SK-N-MC (cell line): ENCODE measurements at regions not wholly inside any gene's neighbourhood (a gene's known extent, or its start where the extent isn't known, plus 50 kb on each side); places are given as distances from the start of the nearest gene placed in this dataset.

Experiments
- EZH2 ChIP-seq: fragments of 200-600 bp; sonication (generic); IDR thresholded peaks from one replicate; pipeline ENCODE4 v1.6.1; 2017; ENCODE audit warnings: antibody characterized with exemption
- FOXP2 ChIP-seq: optimal IDR thresholded peaks from 2 replicates; pipeline ENCODE3; 2011; ENCODE audit warnings: mild to moderate bottlenecking, moderate library complexity; ENCODE audit not compliant: insufficient read depth; ENCODE audit errors: extremely low read length, control extremely low read depth
- POLR2AphosphoS5 ChIP-seq: IDR thresholded peaks from 2 replicates; pipeline ENCODE4 v1.6.1; 2012; ENCODE audit warnings: mild to moderate bottlenecking, low read depth, low read length, borderline replicate concordance

DNA sequence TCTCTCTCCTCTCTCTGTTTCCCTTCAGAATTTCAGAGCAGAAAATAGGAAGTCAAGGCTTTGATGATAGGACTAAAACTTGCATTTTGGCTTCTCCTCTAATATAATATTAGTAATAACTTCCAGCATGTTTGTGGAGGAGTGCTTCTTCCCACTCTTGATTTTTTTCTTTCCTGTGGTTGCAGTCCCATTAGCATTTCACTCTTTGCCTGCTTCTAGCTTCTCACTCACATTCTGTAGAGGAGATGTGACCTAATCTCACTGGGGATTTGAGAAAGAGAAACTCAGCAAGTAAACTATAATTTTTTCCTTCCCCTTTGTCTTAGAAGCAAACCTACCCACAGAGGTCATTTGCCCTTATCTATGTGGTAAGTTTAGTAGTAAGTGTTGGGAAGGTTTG is 169.4 kb upstream of the HTR2A start:
- no peak for TF ChIP-seq EZH2
- no peak for TF ChIP-seq POLR2AphosphoS5
- TF ChIP-seq FOXP2, result no peak
